Thoracic aorta (tissue), 2 donors: ENCODE measurements at regions not wholly inside any gene's neighbourhood (a gene's known extent, or its start where the extent isn't known, plus 50 kb on each side); places are given as distances from the start of the nearest gene placed in this dataset.

Experiments used
- ATAC-seq: fragments of 150-250 bp; one replicate; pipeline ENCODE4 v1.8.0; 2017; ENCODE audit warnings: low read depth; ENCODE audit not compliant: insufficient number of reproducible peaks, low FRiP score
- DNase-seq: peaks from one replicate; pipeline ENCODE4 v3.0.0-alpha.2; 2020; ENCODE audit warnings: low spot score
- H3K27ac ChIP-seq, 2 donors: fragments of 200-600 bp; sonication (generic); 1 replicate in 1 of 2; 2 replicates in 1 of 2; pipeline ENCODE4 v1.5.1; 2016; ENCODE audit warnings: mild to moderate bottlenecking in 2 of 2, moderate library complexity in 2 of 2
- H3K27me3 ChIP-seq: fragments of 200-600 bp; sonication (generic); replicated peaks from 2 replicates; pipeline ENCODE4 v1.6.0; 2016; ENCODE audit warnings: mild to moderate bottlenecking; ENCODE audit not compliant: insufficient read depth
- H3K36me3 ChIP-seq: fragments of 200-600 bp; sonication (generic); one replicate; pipeline ENCODE4 v1.5.1; 2016
- H3K4me1 ChIP-seq, 2 donors: fragments of 200-600 bp; sonication (generic); 1 replicate in 1 of 2; 2 replicates in 1 of 2; pipeline versions ENCODE4 v1.5.1 to v1.6.0; 2016; ENCODE audit warnings: low read depth in 2 of 2, mild to moderate bottlenecking in 1 of 2; ENCODE audit not compliant: control insufficient read depth in 1 of 2
- H3K4me3 ChIP-seq: fragments of 200-600 bp; sonication (generic); 2 replicates; pipeline ENCODE4 v1.5.1; 2016; ENCODE audit warnings: mild to moderate bottlenecking
- H3K9me3 ChIP-seq: fragments of 200-600 bp; sonication (generic); 2 replicates; pipeline ENCODE4 v1.5.1; 2016
- CTCF ChIP-seq: fragments of 200-600 bp; sonication (generic); IDR thresholded peaks from one replicate; pipeline ENCODE4 v1.5.1; 2019; ENCODE audit warnings: antibody characterized with exemption

DNA sequence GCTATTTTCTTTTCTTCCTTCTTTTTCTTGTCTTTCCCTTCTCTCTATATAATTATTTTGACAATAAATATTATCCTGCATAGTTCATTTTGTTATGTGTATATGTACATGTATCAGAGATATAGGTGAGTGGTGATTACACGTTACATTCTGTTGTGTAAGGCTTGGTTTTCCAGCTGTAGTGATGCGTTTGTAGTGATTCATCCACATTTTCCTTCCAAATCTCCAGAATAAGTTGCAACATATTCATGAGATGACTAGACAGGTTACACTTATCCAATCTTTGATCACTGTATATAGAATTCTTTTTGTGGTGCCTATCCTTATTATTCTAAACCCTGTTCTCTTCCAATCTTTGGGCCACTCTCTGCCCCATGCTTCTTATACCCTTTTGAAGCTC, 540.2 kb downstream of the GBA3 start:
- DNase-seq (no peak), ATAC-seq (no peak)
- no peaks in the 10 kb centered on the region for H3K36me3 ChIP-seq

GRCh38 chr4:23225564-23225963, 532.8 kb downstream of the GBA3 start:
- no peak for ATAC-seq
- Histone ChIP-seq H3K4me1 (no peaks in the 10 kb centered on the region), H3K27me3 (no peaks in the 10 kb centered on the region), H3K9me3 (no peaks in the 10 kb centered on the region), H3K4me3 (no peak overlapping the region), H3K36me3 (no peaks in the 10 kb centered on the region), H3K27ac (no peak overlapping the region)
- no peak for TF ChIP-seq CTCF
- no peak for DNase-seq

More for the DNA sequence above, 540.2 kb downstream of the GBA3 start:
- TF ChIP-seq CTCF, result no peak
- Histone ChIP-seq H3K9me3 (no peaks in the 10 kb centered on the region), H3K27me3 (no peaks in the 10 kb centered on the region), H3K4me1 (no peaks in the 10 kb centered on the region), H3K4me3 (no peak overlapping the region), H3K27ac (no peak overlapping the region)

DNA sequence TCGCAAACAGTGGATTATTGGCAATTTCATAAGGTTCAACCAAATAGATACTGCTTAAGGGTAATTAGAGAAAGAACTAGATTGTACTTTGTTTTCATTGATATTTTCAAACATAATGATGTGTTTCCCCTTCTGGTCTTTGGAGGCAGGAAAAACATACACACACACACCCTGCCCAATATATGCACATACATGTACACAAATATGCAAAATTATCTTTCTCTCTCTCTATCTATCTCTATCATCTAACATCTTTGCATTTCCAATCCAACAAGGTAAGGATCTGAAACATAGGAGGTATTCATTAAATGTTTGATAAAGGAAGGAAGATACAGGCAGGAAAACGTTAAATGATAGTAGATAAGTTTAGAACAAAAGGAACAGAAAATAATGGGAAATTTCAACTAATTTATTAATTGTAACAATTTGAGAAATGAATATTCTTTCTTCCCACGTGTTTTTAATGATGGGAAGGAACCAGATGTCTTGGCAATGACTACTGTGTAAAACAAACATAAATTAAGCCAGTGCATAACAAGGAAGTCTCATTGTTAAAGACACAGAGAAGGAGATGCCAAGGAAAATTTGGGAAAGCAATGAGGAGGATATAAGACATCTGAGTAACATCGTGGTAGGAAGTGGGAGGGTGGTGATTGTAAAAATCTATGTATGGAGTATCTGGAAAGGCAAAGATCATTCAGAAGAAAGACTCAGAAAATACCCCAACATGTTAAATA, 532.1 kb downstream of the GBA3 start:
- Histone ChIP-seq H3K36me3 (no peaks in the 10 kb centered on the region), H3K4me1 (no peaks in the 10 kb centered on the region), H3K27me3 (no peaks in the 10 kb centered on the region), H3K9me3 (no peaks in the 10 kb centered on the region), H3K4me3 (no peak overlapping the region), H3K27ac (no peak overlapping the region)
- DNase-seq (no peak), ATAC-seq (no peak)
- no peak for TF ChIP-seq CTCF

GRCh38 chr4:23220911-23221310, 528.2 kb downstream of the GBA3 start:
- ATAC-seq (no peak), DNase-seq (no peak)
- Histone ChIP-seq H3K9me3 (no peaks in the 10 kb centered on the region), H3K4me1 (no peaks in the 10 kb centered on the region), H3K27me3 (no peaks in the 10 kb centered on the region), H3K27ac (no peak overlapping the region), H3K4me3 (no peak overlapping the region), H3K36me3 (no peaks in the 10 kb centered on the region)
- TF ChIP-seq CTCF, result no peak

DNA sequence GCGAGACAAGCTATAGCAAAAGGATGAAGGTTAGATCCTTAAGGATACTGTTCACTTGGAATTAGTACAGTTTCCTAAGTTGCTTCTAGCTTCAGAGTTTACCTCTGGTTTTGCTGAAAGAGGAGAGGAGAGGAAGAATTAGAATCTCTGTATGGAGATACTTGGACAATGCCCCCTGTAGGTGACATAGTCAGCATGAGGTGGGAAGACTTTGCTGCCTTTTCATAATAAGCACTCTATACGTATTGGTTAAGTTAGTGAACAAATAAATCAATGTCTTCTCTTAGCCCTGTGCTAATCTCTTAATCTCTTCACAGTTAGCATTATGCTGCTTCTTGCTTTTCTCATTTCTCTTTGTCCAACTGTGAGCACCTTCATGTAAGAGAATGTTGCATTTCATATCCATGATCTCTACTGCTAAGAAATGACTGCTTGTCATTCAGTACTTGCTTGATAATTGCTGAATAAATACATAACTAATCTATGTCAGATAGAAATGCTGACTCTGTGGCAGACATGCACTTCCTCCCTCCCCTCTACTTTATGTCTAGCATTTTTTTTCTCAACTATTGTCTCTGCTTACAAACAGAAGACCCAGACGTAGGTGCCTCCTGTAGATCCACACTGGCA, 527.2 kb downstream of the GBA3 start:
- no peak for TF ChIP-seq CTCF
- H3K27ac ChIP-seq, result no peak overlapping the region
- H3K36me3 ChIP-seq, result no peaks in the 10 kb centered on the region
- ATAC-seq (no peak), DNase-seq (no peak)
- H3K4me1 ChIP-seq, result no peaks in the 10 kb centered on the region
- H3K27me3 ChIP-seq, result no peaks in the 10 kb centered on the region
- H3K4me3 ChIP-seq, result no peak overlapping the region
- no peaks in the 10 kb centered on the region for H3K9me3 ChIP-seq
